ENCODE measurements at regions not wholly inside any gene's neighbourhood (a gene's known extent, or its start where the extent isn't known, plus 50 kb on each side); places are given as distances from the start of the nearest gene placed in this dataset.

GRCh38 chr6:163904186-163904585 lies 489.7 kb downstream of the QKI start:
- Histone ChIP-seq H3K36me3 (ENCODE audit: insufficient read depth) (no peaks in the 10 kb centered on the region), H3K4me3 (IDR thresholded peaks at IDR 0.05; ENCODE audit: insufficient read depth, low read depth, low read length) (no peak overlapping the region), H4K20me1 (ENCODE audit: insufficient read depth) (no peaks in the 10 kb centered on the region), H3K4me2 (no peak overlapping the region), H3K79me2 (ENCODE audit: insufficient read depth, low read depth) (no peaks in the 10 kb centered on the region), H2AFZ (ENCODE audit: low read depth) (no peak overlapping the region), H3K27ac (no peak overlapping the region), H3K4me1 (ENCODE audit: low read depth, poor library complexity, severe bottlenecking) (no peaks in the 10 kb centered on the region), H3K27me3 (ENCODE audit: insufficient read depth, low read depth) (no peaks in the 10 kb centered on the region), H3K9ac (no peak overlapping the region)
- no peak for TF ChIP-seq CTCF (conservative IDR thresholded peaks at IDR 0.05; ENCODE audit: low read depth, low read length)

- H4K20me1 ChIP-seq (ENCODE audit: insufficient read depth): no peaks in the 10 kb centered on the region
- TF ChIP-seq CTCF (conservative IDR thresholded peaks at IDR 0.05; ENCODE audit: low read depth, low read length): no peak
- H3K27me3 ChIP-seq (ENCODE audit: insufficient read depth, low read depth): no peaks in the 10 kb centered on the region
- no peak overlapping the region for H3K27ac ChIP-seq
- no peak overlapping the region for H2AFZ ChIP-seq (ENCODE audit: low read depth)
- H3K79me2 ChIP-seq (ENCODE audit: insufficient read depth, low read depth): no peaks in the 10 kb centered on the region
- no peaks in the 10 kb centered on the region for H3K36me3 ChIP-seq (ENCODE audit: insufficient read depth)
- H3K4me2 ChIP-seq: no peak overlapping the region
- no peak overlapping the region for H3K9ac ChIP-seq
- H3K4me1 ChIP-seq (ENCODE audit: low read depth, poor library complexity, severe bottlenecking): no peaks in the 10 kb centered on the region
- H3K4me3 ChIP-seq (IDR thresholded peaks at IDR 0.05; ENCODE audit: insufficient read depth, low read depth, low read length): no peak overlapping the region
Measured at GRCh38 chr6:163903541-163903940, 489.0 kb downstream of the QKI start.

GRCh38 chr6:163902993-163903392 lies 488.5 kb downstream of the QKI start:
- no peaks in the 10 kb centered on the region for H4K20me1 ChIP-seq (ENCODE audit: insufficient read depth)
- no peak overlapping the region for H2AFZ ChIP-seq (ENCODE audit: low read depth)
- no peaks in the 10 kb centered on the region for H3K27me3 ChIP-seq (ENCODE audit: insufficient read depth, low read depth)
- TF ChIP-seq CTCF (conservative IDR thresholded peaks at IDR 0.05; ENCODE audit: low read depth, low read length): no peak
- H3K9ac ChIP-seq: no peak overlapping the region
- H3K4me1 ChIP-seq (ENCODE audit: low read depth, poor library complexity, severe bottlenecking): no peaks in the 10 kb centered on the region
- no peaks in the 10 kb centered on the region for H3K36me3 ChIP-seq (ENCODE audit: insufficient read depth)
- no peak overlapping the region for H3K4me3 ChIP-seq (IDR thresholded peaks at IDR 0.05; ENCODE audit: insufficient read depth, low read depth, low read length)
- H3K79me2 ChIP-seq (ENCODE audit: insufficient read depth, low read depth): no peaks in the 10 kb centered on the region
- no peak overlapping the region for H3K4me2 ChIP-seq
- H3K27ac ChIP-seq: no peak overlapping the region

- no peak for TF ChIP-seq CTCF (conservative IDR thresholded peaks at IDR 0.05; ENCODE audit: low read depth, low read length)
- H4K20me1 ChIP-seq (ENCODE audit: insufficient read depth): no peaks in the 10 kb centered on the region
- no peaks in the 10 kb centered on the region for H3K36me3 ChIP-seq (ENCODE audit: insufficient read depth)
- H3K27ac ChIP-seq: no peak overlapping the region
- no peaks in the 10 kb centered on the region for H3K79me2 ChIP-seq (ENCODE audit: insufficient read depth, low read depth)
- no peaks in the 10 kb centered on the region for H3K4me1 ChIP-seq (ENCODE audit: low read depth, poor library complexity, severe bottlenecking)
- H3K9ac ChIP-seq: no peak overlapping the region
- no peak overlapping the region for H2AFZ ChIP-seq (ENCODE audit: low read depth)
- no peak overlapping the region for H3K4me2 ChIP-seq
- H3K27me3 ChIP-seq (ENCODE audit: insufficient read depth, low read depth): no peaks in the 10 kb centered on the region
- no peak overlapping the region for H3K4me3 ChIP-seq (IDR thresholded peaks at IDR 0.05; ENCODE audit: insufficient read depth, low read depth, low read length)
Measured at GRCh38 chr6:163901681-163902080, 487.2 kb downstream of the QKI start.

- Histone ChIP-seq H3K36me3 (ENCODE audit: insufficient read depth) (no peaks in the 10 kb centered on the region), H3K79me2 (ENCODE audit: insufficient read depth, low read depth) (no peaks in the 10 kb centered on the region), H3K27me3 (ENCODE audit: insufficient read depth, low read depth) (no peaks in the 10 kb centered on the region), H3K4me3 (IDR thresholded peaks at IDR 0.05; ENCODE audit: insufficient read depth, low read depth, low read length) (no peak overlapping the region), H3K4me2 (no peak overlapping the region), H3K27ac (no peak overlapping the region), H3K4me1 (ENCODE audit: low read depth, poor library complexity, severe bottlenecking) (no peaks in the 10 kb centered on the region), H2AFZ (ENCODE audit: low read depth) (no peak overlapping the region), H4K20me1 (ENCODE audit: insufficient read depth) (no peaks in the 10 kb centered on the region), H3K9ac (no peak overlapping the region)
- TF ChIP-seq CTCF (conservative IDR thresholded peaks at IDR 0.05; ENCODE audit: low read depth, low read length): no peak
Measured at GRCh38 chr6:163900570-163900969, 486.1 kb downstream of the QKI start.
